ENCODE measurements at regions not wholly inside any gene's neighbourhood (a gene's known extent, or its start where the extent isn't known, plus 50 kb on each side); places are given as distances from the start of the nearest gene placed in this dataset.

- H3K79me2 ChIP-seq (ENCODE audit: insufficient read depth, low read depth) = no peaks in the 10 kb centered on the region
- H2AFZ ChIP-seq (ENCODE audit: low read depth) = no peak overlapping the region
- no peaks in the 10 kb centered on the region for H4K20me1 ChIP-seq (ENCODE audit: insufficient read depth)
- no peaks in the 10 kb centered on the region for H3K27me3 ChIP-seq (ENCODE audit: insufficient read depth, low read depth)
- TF ChIP-seq CTCF (conservative IDR thresholded peaks at IDR 0.05; ENCODE audit: low read depth, low read length) = no peak
- H3K4me1 ChIP-seq (ENCODE audit: low read depth, poor library complexity, severe bottlenecking) = no peaks in the 10 kb centered on the region
- no peak overlapping the region for H3K4me2 ChIP-seq
- H3K4me3 ChIP-seq (IDR thresholded peaks at IDR 0.05; ENCODE audit: insufficient read depth, low read depth, low read length) = no peak overlapping the region
- H3K36me3 ChIP-seq (ENCODE audit: insufficient read depth) = no peaks in the 10 kb centered on the region
- H3K9ac ChIP-seq = no peak overlapping the region
- H3K27ac ChIP-seq = no peak overlapping the region
These were observed 1076.3 kb upstream of the TENM3 start for GRCh38 chr4:181166742-181167399.

- Histone ChIP-seq H3K9ac (no peak overlapping the region), H4K20me1 (ENCODE audit: insufficient read depth) (no peaks in the 10 kb centered on the region), H3K4me2 (no peak overlapping the region), H3K4me3 (IDR thresholded peaks at IDR 0.05; ENCODE audit: insufficient read depth, low read depth, low read length) (no peak overlapping the region), H3K4me1 (ENCODE audit: low read depth, poor library complexity, severe bottlenecking) (no peaks in the 10 kb centered on the region), H3K27ac (no peak overlapping the region), H3K79me2 (ENCODE audit: insufficient read depth, low read depth) (no peaks in the 10 kb centered on the region), H2AFZ (ENCODE audit: low read depth) (no peak overlapping the region), H3K36me3 (ENCODE audit: insufficient read depth) (no peaks in the 10 kb centered on the region), H3K27me3 (ENCODE audit: insufficient read depth, low read depth) (no peaks in the 10 kb centered on the region)
- TF ChIP-seq CTCF (conservative IDR thresholded peaks at IDR 0.05; ENCODE audit: low read depth, low read length) = no peak
These were observed 1075.0 kb upstream of the TENM3 start for GRCh38 chr4:181168011-181168805.

- H3K9ac ChIP-seq = no peak overlapping the region
- H4K20me1 ChIP-seq (ENCODE audit: insufficient read depth) = no peaks in the 10 kb centered on the region
- H3K4me1 ChIP-seq (ENCODE audit: low read depth, poor library complexity, severe bottlenecking) = no peaks in the 10 kb centered on the region
- no peak overlapping the region for H3K4me3 ChIP-seq (IDR thresholded peaks at IDR 0.05; ENCODE audit: insufficient read depth, low read depth, low read length)
- H2AFZ ChIP-seq (ENCODE audit: low read depth) = no peak overlapping the region
- no peak overlapping the region for H3K4me2 ChIP-seq
- H3K27ac ChIP-seq = no peak overlapping the region
- no peaks in the 10 kb centered on the region for H3K27me3 ChIP-seq (ENCODE audit: insufficient read depth, low read depth)
- no peak for TF ChIP-seq CTCF (conservative IDR thresholded peaks at IDR 0.05; ENCODE audit: low read depth, low read length)
- no peaks in the 10 kb centered on the region for H3K36me3 ChIP-seq (ENCODE audit: insufficient read depth)
- H3K79me2 ChIP-seq (ENCODE audit: insufficient read depth, low read depth) = no peaks in the 10 kb centered on the region
These were observed 1070.2 kb upstream of the TENM3 start for GRCh38 chr4:181173046-181173445.

GRCh38 chr4:181176306-181176705 is 1066.9 kb upstream of the TENM3 start:
- no peak overlapping the region for H3K27ac ChIP-seq
- H4K20me1 ChIP-seq (ENCODE audit: insufficient read depth) = no peaks in the 10 kb centered on the region
- H3K9ac ChIP-seq = no peak overlapping the region
- no peaks in the 10 kb centered on the region for H3K79me2 ChIP-seq (ENCODE audit: insufficient read depth, low read depth)
- H3K4me3 ChIP-seq (IDR thresholded peaks at IDR 0.05; ENCODE audit: insufficient read depth, low read depth, low read length) = no peak overlapping the region
- no peaks in the 10 kb centered on the region for H3K36me3 ChIP-seq (ENCODE audit: insufficient read depth)
- no peak for TF ChIP-seq CTCF (conservative IDR thresholded peaks at IDR 0.05; ENCODE audit: low read depth, low read length)
- H3K27me3 ChIP-seq (ENCODE audit: insufficient read depth, low read depth) = no peaks in the 10 kb centered on the region
- H3K4me1 ChIP-seq (ENCODE audit: low read depth, poor library complexity, severe bottlenecking) = no peaks in the 10 kb centered on the region
- H3K4me2 ChIP-seq = no peak overlapping the region
- H2AFZ ChIP-seq (ENCODE audit: low read depth) = no peak overlapping the region

Data from KMS-11 (cell line).